Heart left ventricle (tissue), 13 donors: ENCODE measurements at regions not wholly inside any gene's neighbourhood (a gene's known extent, or its start where the extent isn't known, plus 50 kb on each side); places are given as distances from the start of the nearest gene placed in this dataset.

Experiments used
- CTCF ChIP-seq, 12 donors: fragments of 200-600 bp; sonication (generic) in 4 of 12; IDR thresholded peaks; one replicate each; pipeline versions ENCODE4 v1.5.0 to v1.8.0; 2018 to 2022; ENCODE audit warnings: antibody characterized with exemption in 12 of 12, mild to moderate bottlenecking in 5 of 12
- POLR2A ChIP-seq, 2 donors: fragments of 450-650 bp; IDR thresholded peaks; one replicate each; pipeline ENCODE4 v1.6.1; 2017; ENCODE audit warnings: antibody characterized with exemption in 2 of 2, mild to moderate bottlenecking in 2 of 2, moderate library complexity in 2 of 2
- donor health status: ischemic (EF 13 %, LVEDD 7.1; RV severe dilation, severe dysfunction).
- donor health status: DM: no; HTN: yes; CAD: no.
- donor health status: DM: no; HTN: no; CAD: no.
- donor health status: ischemic (EF 25% LVEDD 6.9; RV normal size, moderate dysfunction).
- donor health status: ischemic (EF 25% LVEDD 5.7; RV mildly dilated, moderate dysfunction).
- donor health status: ischemic (EF 35%, LVEDD 5.7; RV mildly dilated, moderate dysfunction).
- donor health status: nonischemic (EF 11% LVEDD 7.7; RV severe dilation, severe dysfunction).
- donor health status: DM: yes; HTN: yes; CAD: no.
- donor health status: PGD.
- donor health status: ischemic (EF 29% LVEDD 5.4; RV normal size, mild dysfunction).
- donor health status: nonischemic (EF 23%, LVEDD 6.1; RV moderate dilation, normal function).

GRCh38 chr16:16938980-16939379, 531.8 kb downstream of the XYLT1 start:
- TF ChIP-seq CTCF (IDR thresholded peaks at IDR 0.05) (no peak), POLR2A (IDR thresholded peaks at IDR 0.05) (no peak)
